ENCODE measurements at regions not wholly inside any gene's neighbourhood (a gene's known extent, or its start where the extent isn't known, plus 50 kb on each side); places are given as distances from the start of the nearest gene placed in this dataset.

DNA sequence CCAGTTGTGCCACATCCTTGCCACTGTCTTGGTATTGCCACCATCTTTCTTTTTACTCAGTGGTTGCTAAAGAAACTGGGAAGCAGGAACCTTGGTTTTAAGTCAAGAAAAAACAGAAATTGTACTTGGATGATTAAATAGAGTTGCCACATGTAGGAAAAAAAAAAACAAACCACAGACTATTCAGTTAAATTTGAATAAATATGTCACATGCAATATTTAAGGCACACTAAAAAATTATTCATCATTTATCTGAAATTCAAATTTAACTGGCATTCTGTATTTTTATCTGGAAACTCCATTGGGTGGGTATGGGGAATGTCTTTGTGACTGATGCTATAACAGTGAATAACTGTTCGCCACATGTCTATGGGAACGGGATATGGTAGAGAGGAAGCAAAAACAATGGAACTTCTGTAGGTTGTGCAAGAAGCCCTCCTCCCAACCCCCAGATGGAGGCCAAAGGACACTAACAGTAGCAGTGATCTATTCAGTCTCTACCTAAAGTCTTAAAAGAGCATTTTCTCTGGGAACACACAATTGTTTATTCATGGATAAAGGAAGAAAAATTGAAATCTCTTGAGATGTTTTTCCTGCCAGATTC, 57.0 kb upstream of the PLAC8 start:
- no peak for DNase-seq

- DNase-seq: no peak
Measured at GRCh38 chr4:83170952-83171399, 56.4 kb upstream of the PLAC8 start.

Data from right lung (tissue), 2 donors.